ENCODE measurements at regions not wholly inside any gene's neighbourhood (a gene's known extent, or its start where the extent isn't known, plus 50 kb on each side); places are given as distances from the start of the nearest gene placed in this dataset.

GRCh38 chr3:75332794-75333193 is 331.3 kb upstream of the FRG2C start:
- TF ChIP-seq CTCF (IDR thresholded peaks at IDR 0.05) (no peak), EP300 (IDR thresholded peaks at IDR 0.05; ENCODE audit: low read depth) (no peak), POLR2A (IDR thresholded peaks at IDR 0.05) (no peak)
